OCI-LY7 (cell line): ENCODE measurements at regions not wholly inside any gene's neighbourhood (a gene's known extent, or its start where the extent isn't known, plus 50 kb on each side); places are given as distances from the start of the nearest gene placed in this dataset.
"Not testable (repeated sequence)": the region's sequence is repeated elsewhere in the genome, so short reads cannot be mapped to it uniquely, and the experiment has no call there.

ENCODE experiments used
- BruUV-seq: library from RNA; stranded (reverse); fragments of 400-500 nt; replicated peaks from 2 replicates; lab custom pipeline; 2021; lab: Mats Ljungman, UMichigan
- CTCF ChIA-PET: fragments of 300-600 bp; sonication (Branson Sonifier 250); formaldehyde crosslinking; loops from one replicate; lab custom pipeline; 2022; ENCODE audit warnings: antibody characterized with exemption; ENCODE audit not compliant: unreplicated experiment; lab: Charles Lee
- POLR2A ChIA-PET: fragments of 300-600 bp; sonication (Branson Sonifier 250); formaldehyde crosslinking; loops from one replicate; lab custom pipeline; 2022; ENCODE audit warnings: antibody characterized with exemption; lab: Charles Lee
- DNase-seq: peaks from one replicate; pipeline ENCODE4 v3.0.0-alpha.2; 2015; ENCODE audit warnings: low spot score
- H2AFZ ChIP-seq: fragments of 200-600 bp; sonication (generic), shearing (Covaris generic); 2 replicates; pipeline ENCODE4 v1.6.1; 2014; ENCODE audit warnings: mild to moderate bottlenecking, antibody characterized with exemption, low read length, moderate library complexity
- H3K27ac ChIP-seq: fragments of 200-600 bp; sonication (generic); 2 replicates; pipeline ENCODE4 v1.5.1; 2014; ENCODE audit warnings: mixed run types, low read depth, mild to moderate bottlenecking, moderate library complexity, low read length, inconsistent platforms; ENCODE audit not compliant: poor library complexity, severe bottlenecking
- H3K36me3 ChIP-seq: fragments of 200-600 bp; sonication (generic); 2 replicates; pipeline ENCODE4 v1.6.1; 2014; ENCODE audit warnings: mild to moderate bottlenecking, antibody characterized with exemption, low read length, moderate library complexity, mixed read lengths; ENCODE audit not compliant: insufficient read depth
- H3K4me1 ChIP-seq: fragments of 200-600 bp; sonication (generic); 2 replicates; pipeline ENCODE4 v1.5.1; 2014; ENCODE audit warnings: mild to moderate bottlenecking, low read length; ENCODE audit not compliant: insufficient read depth, poor library complexity, severe bottlenecking
- H3K4me2 ChIP-seq: fragments of 200-600 bp; sonication (generic); 2 replicates; pipeline ENCODE4 v1.6.1; 2014; ENCODE audit warnings: mild to moderate bottlenecking, low read length
- H3K4me3 ChIP-seq: fragments of 200-600 bp; sonication (generic); 2 replicates; pipeline ENCODE4 v1.5.1; 2014; ENCODE audit warnings: mild to moderate bottlenecking, low read depth, low read length; ENCODE audit not compliant: poor library complexity, severe bottlenecking
- H3K79me2 ChIP-seq: fragments of 200-600 bp; sonication (generic); 2 replicates; pipeline ENCODE4 v1.6.1; 2016; ENCODE audit warnings: low read depth, mild to moderate bottlenecking, low read length, moderate library complexity, mixed read lengths; ENCODE audit not compliant: insufficient read depth
- H3K9me2 ChIP-seq: fragments of 200-600 bp; sonication (generic); 2 replicates; pipeline ENCODE4 v1.6.1; 2016; ENCODE audit warnings: mild to moderate bottlenecking, low read length, mixed read lengths; ENCODE audit not compliant: insufficient read depth
- H3K9me3 ChIP-seq: fragments of 200-600 bp; sonication (generic); 2 replicates; pipeline ENCODE4 v1.6.1; 2014; ENCODE audit warnings: mild to moderate bottlenecking, mixed run types, low read length, mixed read lengths
- H4K20me1 ChIP-seq: fragments of 200-600 bp; sonication (generic); 2 replicates; pipeline ENCODE4 v1.6.1; 2014; ENCODE audit warnings: mild to moderate bottlenecking, antibody characterized with exemption, low read length, moderate library complexity, mixed read lengths; ENCODE audit not compliant: insufficient read depth
- EZH2phosphoT487 ChIP-seq: fragments of 200-600 bp; sonication (generic); IDR thresholded peaks from 2 replicates; pipeline ENCODE4 v1.6.1; 2018; ENCODE audit warnings: low read depth, borderline replicate concordance, mild to moderate bottlenecking, mixed run types, antibody characterized with exemption, low read length, moderate library complexity, mixed read lengths
- intact Hi-C: fragments of 100-400 bp; cut with micrococcal nuclease; formaldehyde crosslinking; loops from one replicate; pipeline ENCODE4 v1.10.0; 2022; ENCODE audit not compliant: unreplicated experiment
- TF ChIP-seq, protein P1 (sequence below): fragments of 200-600 bp; sonication (generic); conservative IDR thresholded peaks from 2 replicates; pipeline ENCODE4 v1.5.1; 2014; ENCODE audit warnings: mild to moderate bottlenecking, antibody characterized with exemption, low read length, moderate library complexity, mixed read lengths

DNA sequence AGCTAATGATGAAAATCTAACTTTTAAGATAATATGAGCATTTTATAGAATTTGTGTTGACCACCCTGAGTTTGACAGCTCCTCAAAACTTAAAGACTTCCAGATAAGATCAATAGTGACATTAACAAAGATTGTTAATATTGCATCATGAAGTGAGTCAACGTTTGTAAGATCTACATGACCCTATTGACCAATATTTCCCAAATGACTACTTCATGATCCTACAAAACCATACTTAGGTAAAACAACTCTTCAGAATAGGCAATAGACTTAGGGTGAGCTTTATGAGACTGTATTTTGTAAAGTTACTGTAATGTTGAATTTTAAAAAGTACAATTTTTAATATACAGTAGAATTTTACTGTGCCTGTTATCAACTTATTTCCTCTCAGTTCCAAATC, 422.7 kb upstream of the ALCAM start:
- POLR2A ChIA-PET, result no interaction called here
- no TSS peak for BruUV-seq

GRCh38 chr3:104947943-104948342, 418.8 kb upstream of the ALCAM start:
- ChIA-PET CTCF (no interaction called here), POLR2A (no interaction called here)
- intact Hi-C loops, result no loop called here
- DNase-seq, result no peak
- Histone ChIP-seq H3K36me3 (no peaks in the 10 kb centered on the region), H3K4me1 (no peaks in the 10 kb centered on the region), H3K4me3 (no peak overlapping the region), H3K79me2 (no peaks in the 10 kb centered on the region), H3K9me3 (no peaks in the 10 kb centered on the region), H2AFZ (no peak overlapping the region), H3K9me2 (no peaks in the 10 kb centered on the region), H3K4me2 (no peak overlapping the region), H4K20me1 (no peaks in the 10 kb centered on the region), H3K27ac (no peak overlapping the region)
- no peak for TF ChIP-seq EZH2phosphoT487
- TF ChIP-seq, protein P1, sequence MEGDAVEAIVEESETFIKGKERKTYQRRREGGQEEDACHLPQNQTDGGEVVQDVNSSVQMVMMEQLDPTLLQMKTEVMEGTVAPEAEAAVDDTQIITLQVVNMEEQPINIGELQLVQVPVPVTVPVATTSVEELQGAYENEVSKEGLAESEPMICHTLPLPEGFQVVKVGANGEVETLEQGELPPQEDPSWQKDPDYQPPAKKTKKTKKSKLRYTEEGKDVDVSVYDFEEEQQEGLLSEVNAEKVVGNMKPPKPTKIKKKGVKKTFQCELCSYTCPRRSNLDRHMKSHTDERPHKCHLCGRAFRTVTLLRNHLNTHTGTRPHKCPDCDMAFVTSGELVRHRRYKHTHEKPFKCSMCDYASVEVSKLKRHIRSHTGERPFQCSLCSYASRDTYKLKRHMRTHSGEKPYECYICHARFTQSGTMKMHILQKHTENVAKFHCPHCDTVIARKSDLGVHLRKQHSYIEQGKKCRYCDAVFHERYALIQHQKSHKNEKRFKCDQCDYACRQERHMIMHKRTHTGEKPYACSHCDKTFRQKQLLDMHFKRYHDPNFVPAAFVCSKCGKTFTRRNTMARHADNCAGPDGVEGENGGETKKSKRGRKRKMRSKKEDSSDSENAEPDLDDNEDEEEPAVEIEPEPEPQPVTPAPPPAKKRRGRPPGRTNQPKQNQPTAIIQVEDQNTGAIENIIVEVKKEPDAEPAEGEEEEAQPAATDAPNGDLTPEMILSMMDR, result no peak
- no TSS peak for BruUV-seq

More for the DNA sequence above, 422.7 kb upstream of the ALCAM start:
- no peaks in the 10 kb centered on the region for H3K79me2 ChIP-seq
- no peak overlapping the region for H3K4me3 ChIP-seq
- no peak overlapping the region for H3K4me2 ChIP-seq
- no peak for DNase-seq
- H3K36me3 ChIP-seq, result no peaks in the 10 kb centered on the region
- intact Hi-C loops, result no loop called here
- TF ChIP-seq EZH2phosphoT487, result no peak
- TF ChIP-seq, protein P1, result no peak
- no peak overlapping the region for H2AFZ ChIP-seq
- CTCF ChIA-PET, result no interaction called here
- no peaks in the 10 kb centered on the region for H3K9me3 ChIP-seq
- H3K9me2 ChIP-seq, result no peaks in the 10 kb centered on the region
- no peaks in the 10 kb centered on the region for H3K4me1 ChIP-seq
- no peak overlapping the region for H3K27ac ChIP-seq
- no peaks in the 10 kb centered on the region for H4K20me1 ChIP-seq

GRCh38 chr3:104949810-104950209, 416.9 kb upstream of the ALCAM start:
- H3K4me2 ChIP-seq, CTCF ChIA-PET, H3K4me1 ChIP-seq, H3K27ac ChIP-seq, intact Hi-C loops, H3K4me3 ChIP-seq, H3K9me3 ChIP-seq, BruUV-seq, H3K79me2 ChIP-seq, H2AFZ ChIP-seq, DNase-seq, H3K9me2 ChIP-seq, H4K20me1 ChIP-seq, H3K36me3 ChIP-seq: not testable (repeated sequence)
- POLR2A ChIA-PET, result interaction anchor here (0.7 kb wide), 1 partner anchor 46 kb away, joined by 4 read pairs; no protein-coding TSS in a partner anchor
